GM18870 (cell line): ENCODE measurements at regions not wholly inside any gene's neighbourhood (a gene's known extent, or its start where the extent isn't known, plus 50 kb on each side); places are given as distances from the start of the nearest gene placed in this dataset.

Source experiments
- ATAC-seq: cut with Tn5 transposase; IDR thresholded peaks from one replicate; pipeline ENCODE4 v1.9.1; 2021; ENCODE audit warnings: moderate library complexity; ENCODE audit not compliant: unreplicated experiment

GRCh38 chr16:77590707-77591106 lies 131.6 kb upstream of the NUDT7 start:
- ATAC-seq = no peak

- no peak for ATAC-seq
These were observed 131.0 kb upstream of the NUDT7 start for GRCh38 chr16:77591347-77591746.

- no peak for ATAC-seq
These were observed 130.3 kb upstream of the NUDT7 start for GRCh38 chr16:77592021-77592420.

- ATAC-seq = no peak
These were observed 128.3 kb upstream of the NUDT7 start for GRCh38 chr16:77594057-77594456.

- no peak for ATAC-seq
These were observed 127.3 kb upstream of the NUDT7 start for GRCh38 chr16:77594799-77595596.

- ATAC-seq = no peak
These were observed 126.1 kb upstream of the NUDT7 start for GRCh38 chr16:77596261-77596660.

- ATAC-seq = no peak
These were observed 122.4 kb upstream of the NUDT7 start for GRCh38 chr16:77599793-77600415.

- no peak for ATAC-seq
These were observed 121.8 kb upstream of the NUDT7 start for GRCh38 chr16:77600555-77600954.

GRCh38 chr16:77603656-77604055 lies 118.7 kb upstream of the NUDT7 start:
- ATAC-seq = no peak

GRCh38 chr16:77610496-77610895 lies 111.8 kb upstream of the NUDT7 start:
- no peak for ATAC-seq

GRCh38 chr16:77611386-77611785 lies 110.9 kb upstream of the NUDT7 start:
- no peak for ATAC-seq

- ATAC-seq = no peak
These were observed 109.7 kb upstream of the NUDT7 start for GRCh38 chr16:77612596-77612995.

GRCh38 chr16:77613095-77613494 lies 109.2 kb upstream of the NUDT7 start:
- ATAC-seq = no peak

- no peak for ATAC-seq
These were observed 104.8 kb upstream of the NUDT7 start for GRCh38 chr16:77617553-77617952.

- ATAC-seq = no peak
These were observed 104.3 kb upstream of the NUDT7 start for GRCh38 chr16:77617996-77618395.

- ATAC-seq = no peak
These were observed 103.4 kb upstream of the NUDT7 start for GRCh38 chr16:77618951-77619350.

GRCh38 chr16:77624085-77624484 lies 98.2 kb upstream of the NUDT7 start:
- ATAC-seq = no peak

- no peak for ATAC-seq
These were observed 85.7 kb upstream of the NUDT7 start for GRCh38 chr16:77636615-77637014.

- no peak for ATAC-seq
These were observed 84.4 kb upstream of the NUDT7 start for GRCh38 chr16:77637940-77638339.

- no peak for ATAC-seq
These were observed 79.1 kb upstream of the NUDT7 start for GRCh38 chr16:77643176-77643575.

GRCh38 chr16:77645764-77646163 lies 76.5 kb upstream of the NUDT7 start:
- no peak for ATAC-seq

GRCh38 chr16:77647726-77648125 lies 74.6 kb upstream of the NUDT7 start:
- ATAC-seq = no peak

GRCh38 chr16:77650761-77651160 lies 71.6 kb upstream of the NUDT7 start:
- ATAC-seq = no peak
